Breast epithelium (tissue), 3 donors: ENCODE measurements at regions not wholly inside any gene's neighbourhood (a gene's known extent, or its start where the extent isn't known, plus 50 kb on each side); places are given as distances from the start of the nearest gene placed in this dataset.

Experiments
- CTCF ChIP-seq, 3 donors: fragments of 450-650 bp; IDR thresholded peaks; one replicate each; pipeline ENCODE4 v1.5.1; 2016 to 2017; ENCODE audit warnings: antibody characterized with exemption in 3 of 3, mild to moderate bottlenecking in 3 of 3, moderate library complexity in 3 of 3
- POLR2A ChIP-seq: fragments of 450-650 bp; IDR thresholded peaks from one replicate; pipeline ENCODE4 v1.6.1; 2016; ENCODE audit warnings: antibody characterized with exemption, mild to moderate bottlenecking, moderate library complexity
- POLR2AphosphoS5 ChIP-seq, 3 donors: sonication (generic); formaldehyde crosslinking; IDR thresholded peaks; one replicate each; pipeline ENCODE4 v1.6.1; 2017; ENCODE audit warnings: antibody characterized with exemption in 3 of 3

- TF ChIP-seq CTCF (IDR thresholded peaks at IDR 0.05), result no peak
- TF ChIP-seq POLR2A, result no peak
- no peak for TF ChIP-seq POLR2AphosphoS5 (IDR thresholded peaks at IDR 0.05)
Measured at GRCh38 chr2:182545420-182546167, 118.8 kb upstream of the PDE1A start.
